BE2C (cell line): ENCODE measurements at regions not wholly inside any gene's neighbourhood (a gene's known extent, or its start where the extent isn't known, plus 50 kb on each side); places are given as distances from the start of the nearest gene placed in this dataset.

Experiments used
- DNase-seq: peaks from one replicate; pipeline ENCODE4 v3.0.0-alpha.2; 2020
- H3K27me3 ChIP-seq: fragments of 250-450 bp; sonication (Bioruptor Pico); 2 replicates; pipeline ENCODE4 v1.5.1; 2020; ENCODE audit warnings: mild to moderate bottlenecking
- H3K36me3 ChIP-seq: fragments of 250-450 bp; sonication (Bioruptor Pico); 2 replicates; pipeline ENCODE4 v1.5.1; 2020; ENCODE audit warnings: mild to moderate bottlenecking
- H3K4me1 ChIP-seq: fragments of 250-450 bp; sonication (Bioruptor Pico); 2 replicates; pipeline ENCODE4 v1.5.1; 2020
- H3K4me3 ChIP-seq: 2 replicates; pipeline ENCODE4 v1.5.1; 2011; ENCODE audit warnings: low read depth, low read length
- H3K9me3 ChIP-seq: fragments of 250-450 bp; sonication (Bioruptor Pico); 2 replicates; pipeline ENCODE4 v1.5.1; 2020
- CTCF ChIP-seq: IDR thresholded peaks from 2 replicates; pipeline ENCODE4 v1.5.1; 2012; ENCODE audit warnings: mild to moderate bottlenecking, low read depth, low read length

- Histone ChIP-seq H3K4me3 (no peak overlapping the region), H3K27me3 (no peaks in the 10 kb centered on the region), H3K9me3 (no peaks in the 10 kb centered on the region), H3K4me1 (no peaks in the 10 kb centered on the region), H3K36me3 (no peaks in the 10 kb centered on the region)
- TF ChIP-seq CTCF = no peak
- DNase-seq = no peak
These were observed 113.8 kb downstream of the RRAGC start for GRCh38 chr1:38745476-38746401.

- Histone ChIP-seq H3K27me3 (no peaks in the 10 kb centered on the region), H3K9me3 (no peaks in the 10 kb centered on the region), H3K36me3 (no peaks in the 10 kb centered on the region), H3K4me3 (no peak overlapping the region), H3K4me1 (no peaks in the 10 kb centered on the region)
- TF ChIP-seq CTCF = no peak
- no peak for DNase-seq
These were observed 114.9 kb downstream of the RRAGC start for GRCh38 chr1:38744452-38745350.

- no peak for DNase-seq
- no peaks in the 10 kb centered on the region for H3K27me3 ChIP-seq
- no peaks in the 10 kb centered on the region for H3K4me1 ChIP-seq
- no peak overlapping the region for H3K4me3 ChIP-seq
- no peaks in the 10 kb centered on the region for H3K36me3 ChIP-seq
- TF ChIP-seq CTCF = no peak
- H3K9me3 ChIP-seq = no peaks in the 10 kb centered on the region
These were observed 116.4 kb downstream of the RRAGC start for GRCh38 chr1:38743184-38743583.

GRCh38 chr1:38741341-38741740 lies 118.2 kb downstream of the RRAGC start:
- Histone ChIP-seq H3K4me3 (no peak overlapping the region), H3K9me3 (no peaks in the 10 kb centered on the region), H3K36me3 (no peaks in the 10 kb centered on the region), H3K27me3 (no peaks in the 10 kb centered on the region), H3K4me1 (no peaks in the 10 kb centered on the region)
- no peak for DNase-seq
- no peak for TF ChIP-seq CTCF

GRCh38 chr1:38740487-38740886 lies 119.1 kb downstream of the RRAGC start:
- no peaks in the 10 kb centered on the region for H3K27me3 ChIP-seq
- no peaks in the 10 kb centered on the region for H3K9me3 ChIP-seq
- no peak overlapping the region for H3K4me3 ChIP-seq
- no peak for DNase-seq
- no peaks in the 10 kb centered on the region for H3K4me1 ChIP-seq
- no peak for TF ChIP-seq CTCF
- no peaks in the 10 kb centered on the region for H3K36me3 ChIP-seq

- Histone ChIP-seq H3K27me3 (no peaks in the 10 kb centered on the region), H3K4me3 (no peak overlapping the region), H3K4me1 (no peaks in the 10 kb centered on the region), H3K36me3 (no peaks in the 10 kb centered on the region), H3K9me3 (no peaks in the 10 kb centered on the region)
- DNase-seq = no peak
- no peak for TF ChIP-seq CTCF
These were observed 121.4 kb downstream of the RRAGC start for GRCh38 chr1:38738207-38738606.
